ENCODE measurements at regions not wholly inside any gene's neighbourhood (a gene's known extent, or its start where the extent isn't known, plus 50 kb on each side); places are given as distances from the start of the nearest gene placed in this dataset.

- TF ChIP-seq SUZ12 (IDR thresholded peaks at IDR 0.05; ENCODE audit: extremely low read depth, insufficient read depth, insufficient read length) (no peak), ZNF274 (IDR thresholded peaks at IDR 0.05; ENCODE audit: low read depth, low read length) (no peak), YY1 (IDR thresholded peaks at IDR 0.05; ENCODE audit: insufficient read depth, insufficient read length) (no peak)
Observed at GRCh38 chr4:79551555-79551954, 143.5 kb upstream of the GK2 start.
